ENCODE measurements at regions not wholly inside any gene's neighbourhood (a gene's known extent, or its start where the extent isn't known, plus 50 kb on each side); places are given as distances from the start of the nearest gene placed in this dataset.

DNA sequence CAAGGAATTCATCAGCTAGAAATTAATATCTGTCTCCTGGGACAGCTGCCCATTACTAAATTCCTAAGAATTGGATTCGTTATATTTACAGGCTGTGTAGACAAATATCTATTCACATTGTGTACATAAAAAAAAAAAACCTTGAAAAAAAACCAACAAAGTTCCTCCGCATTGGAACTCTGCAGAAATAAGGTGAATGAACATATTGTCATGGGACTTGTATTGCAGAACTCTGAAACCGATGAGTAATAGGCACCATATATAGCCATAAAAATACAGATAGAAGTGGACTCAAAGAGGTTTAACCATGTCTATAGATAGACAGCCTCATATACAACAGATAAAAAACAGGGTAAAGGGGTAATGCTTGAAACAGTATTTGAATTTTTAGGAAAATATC is 909.9 kb upstream of the CHAC2 start:
- DNase-seq (no peak), ATAC-seq (no peak)

- ATAC-seq (no peak), DNase-seq (no peak)
Measured at GRCh38 chr2:52852006-52852405, 915.6 kb upstream of the CHAC2 start.

- no peak for DNase-seq
- no peak for ATAC-seq
Measured at GRCh38 chr2:52844701-52845423, 922.7 kb upstream of the CHAC2 start.

- no peak for ATAC-seq
- no peak for DNase-seq
Measured at GRCh38 chr2:52835909-52836308, 931.7 kb upstream of the CHAC2 start.

DNA sequence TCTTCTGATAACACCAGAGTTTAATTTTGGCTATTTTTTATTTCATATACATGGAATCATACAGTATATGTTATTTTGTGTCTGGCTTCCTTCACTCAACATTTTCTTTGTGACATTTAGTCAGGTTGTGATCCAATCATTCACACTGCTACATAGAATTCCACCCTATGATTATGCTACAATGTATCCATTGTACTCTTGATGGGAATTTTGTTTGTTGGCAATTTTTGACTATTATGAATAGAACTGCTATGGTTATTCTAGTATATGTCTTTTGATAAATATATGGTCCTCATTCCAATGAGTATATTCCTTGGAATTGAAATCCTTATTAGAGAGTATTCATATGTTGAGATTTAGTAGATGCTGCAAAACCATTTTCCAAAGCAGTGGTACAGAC is 936.4 kb upstream of the CHAC2 start:
- ATAC-seq = no peak

GRCh38 chr2:52828112-52828511 is 939.5 kb upstream of the CHAC2 start:
- DNase-seq = no peak
- no peak for ATAC-seq

More for the DNA sequence above, 936.4 kb upstream of the CHAC2 start:
- DNase-seq = no peak

DNA sequence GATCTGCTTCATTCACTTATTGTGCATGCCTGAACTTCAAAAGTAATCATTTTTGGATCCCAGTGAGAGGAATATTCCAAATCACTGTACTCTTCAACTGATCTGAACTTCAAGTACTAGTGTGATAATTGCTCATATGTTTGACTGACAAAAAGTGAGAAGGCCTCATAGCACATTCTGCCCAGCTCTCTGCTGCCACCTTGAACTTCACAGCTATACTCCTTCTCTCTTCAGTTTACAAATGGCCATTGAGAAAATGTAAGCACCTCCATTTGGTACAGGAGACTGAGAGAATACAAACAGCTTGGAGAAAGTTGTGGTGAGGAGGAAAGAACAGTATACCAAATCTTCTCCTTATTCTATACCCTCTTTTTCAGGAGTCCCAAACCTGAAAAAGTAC is 946.0 kb upstream of the CHAC2 start:
- DNase-seq (no peak), ATAC-seq (no peak)

- DNase-seq = no peak
- no peak for ATAC-seq
Measured at GRCh38 chr2:52818958-52819357, 948.6 kb upstream of the CHAC2 start.

GRCh38 chr2:52810460-52810859 is 957.1 kb upstream of the CHAC2 start:
- ATAC-seq = no peak

GRCh38 chr2:52805901-52806410 is 961.6 kb upstream of the CHAC2 start:
- DNase-seq (no peak), ATAC-seq (no peak)

More at GRCh38 chr2:52810460-52810859, 957.1 kb upstream of the CHAC2 start:
- no peak for DNase-seq

GRCh38 chr2:52794581-52794980 is 973.0 kb upstream of the CHAC2 start:
- ATAC-seq (no peak), DNase-seq (no peak)

DNA sequence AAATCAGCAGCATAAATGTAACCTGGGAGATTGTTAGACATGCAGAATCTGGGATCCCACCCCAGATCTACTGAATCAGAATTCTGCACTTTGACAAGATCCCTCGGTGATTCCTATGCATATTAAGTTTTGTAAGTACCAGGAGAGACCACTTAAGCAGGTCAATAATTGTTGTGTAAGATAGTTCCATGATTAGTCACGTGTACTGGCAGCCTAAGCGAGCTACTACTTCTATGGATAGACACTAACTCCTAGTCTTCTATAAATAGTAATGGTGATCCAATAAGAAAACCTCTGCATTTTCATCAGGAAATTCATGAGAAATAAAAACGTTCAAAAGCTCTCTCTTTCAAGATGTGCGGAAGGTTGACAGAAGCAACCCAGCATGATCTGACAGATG is 988.2 kb upstream of the CHAC2 start:
- DNase-seq (no peak), ATAC-seq (no peak)

DNA sequence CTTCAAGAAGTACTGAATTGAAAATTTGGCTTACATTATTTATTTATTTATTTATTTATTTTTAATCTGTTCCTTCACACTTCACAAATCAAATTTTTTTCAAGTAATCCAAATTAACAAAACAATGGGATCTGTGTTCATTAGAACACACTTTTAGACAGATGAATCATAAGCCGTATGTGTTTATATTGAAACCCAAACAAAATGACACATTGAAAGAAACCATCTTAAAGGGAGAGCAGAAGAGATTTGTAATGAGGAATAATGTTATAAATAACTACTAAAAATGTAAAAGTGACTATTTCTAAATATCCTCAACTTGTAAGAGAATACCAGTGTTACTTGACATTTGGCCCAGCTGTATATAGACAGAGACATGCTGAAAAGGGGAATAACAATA is 991.0 kb upstream of the CHAC2 start:
- ATAC-seq (no peak), DNase-seq (no peak)

GRCh38 chr2:52775674-52776073 is 991.9 kb upstream of the CHAC2 start:
- DNase-seq (no peak), ATAC-seq (no peak)

- no peak for DNase-seq
- no peak for ATAC-seq
Measured at GRCh38 chr2:52765735-52766134, 1001.9 kb upstream of the CHAC2 start.

GRCh38 chr2:52749764-52750163 is 1017.8 kb upstream of the CHAC2 start:
- ATAC-seq (no peak), DNase-seq (no peak)

GRCh38 chr2:52745144-52745543 is 1022.5 kb upstream of the CHAC2 start:
- DNase-seq (no peak), ATAC-seq (no peak)

GRCh38 chr2:52732849-52733395 is 1034.7 kb upstream of the CHAC2 start:
- no peak for DNase-seq

GRCh38 chr2:52724585-52724984 is 1043.0 kb upstream of the CHAC2 start:
- DNase-seq (no peak), ATAC-seq (no peak)

More at GRCh38 chr2:52732849-52733395, 1034.7 kb upstream of the CHAC2 start:
- no peak for ATAC-seq

DNA sequence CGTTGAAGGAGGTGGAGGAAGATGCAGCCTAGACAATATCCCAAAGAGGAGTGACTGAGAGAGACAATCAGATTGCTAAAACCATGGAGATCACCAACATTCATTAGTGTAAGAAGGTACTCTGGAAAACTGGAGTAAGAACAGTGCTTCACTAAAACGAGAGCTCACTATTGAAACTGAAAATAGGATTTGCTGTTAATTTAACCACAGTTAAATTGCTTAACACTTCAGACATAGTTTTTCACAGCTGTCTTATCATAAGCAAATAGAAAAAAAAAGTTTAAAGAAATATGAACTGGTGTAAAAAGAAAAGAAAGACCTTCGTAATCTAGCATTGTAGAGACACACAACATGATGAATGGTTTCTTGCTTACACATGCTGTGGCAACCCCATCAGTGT is 1049.8 kb upstream of the CHAC2 start:
- DNase-seq (no peak), ATAC-seq (no peak)

- DNase-seq = no peak
- ATAC-seq = no peak
Measured at GRCh38 chr2:52710810-52711618, 1056.6 kb upstream of the CHAC2 start.

GRCh38 chr2:52704251-52704650 is 1063.4 kb upstream of the CHAC2 start:
- DNase-seq (no peak), ATAC-seq (no peak)

DNA sequence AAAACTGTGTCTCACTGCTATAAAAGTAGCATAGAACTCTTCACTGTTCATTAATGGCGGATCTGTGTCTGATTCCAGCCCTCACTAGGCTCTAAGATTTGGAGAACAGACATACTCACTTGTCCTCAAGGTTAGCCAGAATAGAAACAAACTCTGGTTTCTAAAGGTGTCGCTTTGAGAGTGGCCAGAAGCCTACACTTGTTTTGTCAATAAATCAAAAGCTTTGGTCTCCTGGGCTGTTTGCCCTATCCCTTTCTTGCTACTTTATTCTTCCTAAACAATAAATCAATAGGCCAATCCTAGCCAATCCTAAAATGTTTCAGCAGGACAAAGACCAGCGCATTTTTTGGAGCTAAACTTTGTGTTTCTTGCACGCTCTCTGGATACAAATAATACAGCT is 1064.6 kb upstream of the CHAC2 start:
- DNase-seq (no peak), ATAC-seq (no peak)

All from stimulated activated naive CD8-positive, alpha-beta T cell treated with anti-CD3 and anti-CD28 coated beads, Interleukin-15, Interleukin-2, amounts not matched to agents 100 U/mL and 50 U/mL, for 24 hours (primary cell).